Adrenal gland (tissue), 5 donors: ENCODE measurements at regions not wholly inside any gene's neighbourhood (a gene's known extent, or its start where the extent isn't known, plus 50 kb on each side); places are given as distances from the start of the nearest gene placed in this dataset.

ENCODE experiments used
- CTCF ChIP-seq, 6 experiments: fragments of 450-650 bp in 4 of 6; fragments of 200-600 bp in 2 of 6; sonication (generic) in 1 of 6; IDR thresholded peaks; 1 replicate in 5 of 6; 2 replicates in 1 of 6; pipeline versions ENCODE4 v1.5.1 to v1.8.0; 2016 to 2021; ENCODE audit warnings: antibody characterized with exemption in 6 of 6, mild to moderate bottlenecking in 2 of 6, moderate library complexity in 1 of 6
- POLR2A ChIP-seq, 2 donors: fragments of 450-650 bp; IDR thresholded peaks; one replicate each; pipeline ENCODE4 v1.6.1; 2017; ENCODE audit warnings: antibody characterized with exemption in 2 of 2, mild to moderate bottlenecking in 2 of 2, moderate library complexity in 1 of 2
- donor health status: DM: no; HTN: no; CAD: no.

DNA sequence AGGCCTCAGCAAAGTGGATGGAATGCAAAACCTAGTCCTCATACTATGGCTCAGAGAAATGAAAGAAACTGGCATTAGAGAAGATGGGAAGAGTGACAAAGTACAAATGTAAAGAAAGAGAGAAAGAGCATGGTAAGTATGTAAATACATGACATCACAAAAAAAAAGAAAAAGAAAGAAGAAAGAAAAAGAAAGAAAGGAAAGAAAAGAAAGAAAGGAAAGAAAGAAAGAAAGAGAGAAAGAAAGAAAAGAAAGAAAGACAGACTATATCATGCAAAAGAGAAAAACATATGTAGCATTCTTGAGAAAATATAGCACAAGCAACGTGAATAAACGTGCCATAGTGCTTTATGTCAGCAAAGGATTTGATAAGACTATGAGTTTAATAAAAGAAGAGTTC is 76.1 kb upstream of the CACHD1 start:
- TF ChIP-seq CTCF (IDR thresholded peaks at IDR 0.05) (no peak), POLR2A (IDR thresholded peaks at IDR 0.05) (no peak)
